Activated CD4-positive, alpha-beta T cell treated with anti-CD3 and anti-CD28 coated beads, Interleukin-2, amount 50 U/mL, for 24 hours (primary cell): ENCODE measurements at regions not wholly inside any gene's neighbourhood (a gene's known extent, or its start where the extent isn't known, plus 50 kb on each side); places are given as distances from the start of the nearest gene placed in this dataset.

Experiments used
- DNase-seq, 2 donors: peaks; one replicate each; pipeline ENCODE4 v3.0.0-alpha.2; 2020; ENCODE audit warnings: low read depth in 1 of 2, low spot score in 1 of 2

DNA sequence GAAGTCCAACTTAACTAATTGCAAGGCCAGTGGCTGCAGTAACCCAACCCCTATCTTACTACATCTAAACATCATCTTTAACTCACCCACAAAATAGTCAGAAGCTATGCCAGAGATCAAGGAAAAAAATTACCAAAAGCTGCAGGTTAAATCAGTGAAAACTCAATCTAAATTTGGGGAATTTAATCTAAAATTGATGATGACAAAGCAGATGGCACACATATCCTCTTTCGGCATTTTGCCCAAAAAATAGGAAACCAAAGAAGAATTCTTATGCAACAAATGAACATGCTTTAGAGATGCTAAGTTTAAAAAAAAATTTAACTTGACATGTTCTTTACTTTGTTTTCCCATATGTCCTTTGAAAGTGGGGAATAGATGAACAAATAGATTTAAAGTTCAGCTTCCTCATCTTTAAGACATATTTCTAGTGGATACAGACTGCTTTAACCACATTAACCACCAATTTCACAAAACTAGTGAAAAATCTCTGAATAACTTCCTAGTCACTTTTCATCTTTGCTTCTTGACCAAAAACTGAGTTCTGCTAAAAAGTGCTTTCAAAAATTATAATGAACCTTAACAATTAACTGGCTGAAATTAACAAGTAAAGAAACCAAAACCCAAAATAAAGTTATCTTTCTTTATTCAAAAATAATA is 74.3 kb upstream of the CCDC150 start:
- no peak for DNase-seq

DNA sequence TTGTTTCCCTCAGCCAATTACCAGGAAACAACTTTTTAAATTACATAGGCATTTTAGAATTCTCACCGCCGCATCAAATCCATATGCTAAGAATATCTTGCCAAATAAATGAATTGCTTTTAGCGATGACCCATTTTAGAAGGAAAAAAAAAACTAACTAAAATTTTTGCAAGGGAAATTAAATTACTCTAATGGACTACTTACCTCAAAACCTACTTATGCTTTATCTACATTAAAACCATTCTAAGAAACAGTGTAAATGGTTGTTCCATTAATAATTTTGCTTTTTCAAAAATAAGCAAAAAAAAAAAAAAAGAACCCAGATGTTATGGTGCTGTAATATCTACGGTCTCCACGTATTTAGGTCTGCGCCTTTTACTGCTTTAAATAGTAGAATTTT is 73.5 kb upstream of the CCDC150 start:
- DNase-seq: no peak

DNA sequence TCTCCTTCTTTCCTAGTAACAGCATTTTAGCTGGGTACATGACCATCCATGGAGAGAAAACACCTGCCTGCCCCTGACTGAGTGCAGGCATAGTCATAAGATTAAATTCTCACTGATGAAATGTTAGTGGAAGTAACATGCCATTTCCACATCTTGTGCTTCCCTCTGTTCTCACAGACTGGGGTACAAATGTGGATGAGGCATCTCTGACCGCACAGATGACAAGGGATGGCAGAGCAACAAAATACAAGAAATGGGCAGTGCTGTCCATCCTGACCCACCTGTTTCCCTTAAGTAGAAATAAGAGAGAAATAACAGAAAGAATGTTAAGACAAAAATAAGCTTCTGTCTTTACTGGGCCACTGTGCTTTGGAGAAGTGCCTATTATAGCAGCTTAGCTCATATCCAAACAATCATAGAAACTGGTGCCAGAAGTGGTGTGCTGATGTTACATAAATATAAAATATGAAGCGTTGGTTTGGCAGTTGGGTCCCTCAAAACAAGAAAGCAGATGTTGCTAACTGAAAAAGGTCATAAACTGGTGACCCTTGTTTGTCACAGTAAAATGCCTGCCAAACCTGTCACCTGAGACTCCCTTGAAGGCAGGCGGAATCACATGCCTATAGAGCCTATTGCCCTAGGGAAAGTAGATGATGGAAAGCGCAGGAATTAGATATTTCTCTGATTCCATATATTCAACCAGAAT is 72.4 kb upstream of the CCDC150 start:
- no peak for DNase-seq

DNA sequence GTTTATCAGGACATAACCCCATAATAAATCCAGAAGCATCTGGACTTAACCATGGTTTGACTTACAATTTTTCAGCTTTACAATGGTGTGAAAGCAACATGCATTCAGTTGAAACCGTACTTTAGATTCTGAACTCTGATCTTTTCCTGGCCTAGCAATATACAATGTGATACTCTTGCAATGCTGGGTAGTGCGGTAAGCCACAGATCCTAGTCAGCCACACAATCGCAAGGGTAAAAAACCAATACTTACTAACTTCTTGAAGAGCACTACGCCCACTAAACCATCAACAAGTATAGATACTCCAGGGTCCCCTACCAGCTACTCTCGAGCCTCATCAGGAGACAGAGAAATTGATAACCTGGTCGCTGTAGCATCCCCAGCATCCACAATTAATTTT is 71.0 kb upstream of the CCDC150 start:
- DNase-seq: no peak

DNA sequence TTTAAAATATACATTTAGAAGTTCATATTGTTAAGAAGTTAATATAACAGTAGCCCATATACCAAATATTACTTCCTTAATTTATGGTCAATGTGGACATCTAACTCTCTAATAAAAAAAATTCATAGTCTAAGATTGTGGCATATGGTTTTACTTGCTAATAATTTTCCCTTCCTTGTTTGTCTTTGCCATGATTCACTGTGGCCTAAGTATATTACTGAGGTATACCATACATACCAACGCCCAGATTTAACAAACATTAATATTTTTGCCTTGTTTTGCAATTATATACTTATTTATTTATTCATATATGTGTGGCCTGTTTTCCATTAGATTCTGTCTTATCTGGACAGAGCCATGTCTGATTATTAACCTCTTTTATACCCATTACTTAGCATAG is 54.6 kb upstream of the CCDC150 start:
- no peak for DNase-seq

DNA sequence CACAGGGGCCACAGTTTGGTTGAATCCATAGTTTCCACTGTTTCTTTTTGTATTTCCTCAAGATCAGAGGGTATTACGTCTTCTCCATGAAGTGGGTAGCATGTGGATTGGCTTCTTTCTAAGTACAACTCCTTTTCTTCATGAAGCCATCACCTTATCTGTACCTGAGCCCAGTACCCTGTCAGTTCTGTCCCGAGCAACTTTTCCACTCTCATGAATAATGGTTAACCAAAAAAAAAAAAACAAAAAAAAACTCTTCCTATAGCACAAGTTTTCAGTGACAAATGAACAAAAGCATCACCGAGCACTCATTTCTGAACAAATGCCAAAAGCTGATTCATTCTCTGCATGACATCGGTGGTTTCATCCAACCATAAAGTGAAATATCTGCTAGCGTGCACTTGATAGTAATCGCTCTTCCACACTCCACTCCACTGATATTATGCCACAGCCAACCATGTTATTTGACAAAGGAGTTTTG is 53.0 kb upstream of the CCDC150 start:
- no peak for DNase-seq

DNA sequence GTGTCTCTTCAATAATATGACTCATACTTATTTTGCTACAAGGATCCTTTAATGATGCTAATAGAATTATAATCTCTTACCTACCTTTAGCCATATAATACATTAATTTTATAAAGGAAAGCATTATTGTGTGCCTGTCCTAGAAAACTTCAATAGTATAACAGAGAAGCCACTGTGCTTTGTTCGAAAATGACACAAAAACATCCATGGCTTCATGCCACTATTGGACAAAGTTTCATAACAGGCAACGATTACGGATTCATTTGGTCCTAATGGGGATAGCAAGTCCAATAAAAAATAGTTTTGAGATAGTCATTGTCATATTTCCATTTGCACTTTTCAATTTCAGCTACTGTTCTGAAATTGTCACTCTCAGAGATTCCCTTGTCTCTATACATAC is 52.5 kb upstream of the CCDC150 start:
- DNase-seq: no peak

DNA sequence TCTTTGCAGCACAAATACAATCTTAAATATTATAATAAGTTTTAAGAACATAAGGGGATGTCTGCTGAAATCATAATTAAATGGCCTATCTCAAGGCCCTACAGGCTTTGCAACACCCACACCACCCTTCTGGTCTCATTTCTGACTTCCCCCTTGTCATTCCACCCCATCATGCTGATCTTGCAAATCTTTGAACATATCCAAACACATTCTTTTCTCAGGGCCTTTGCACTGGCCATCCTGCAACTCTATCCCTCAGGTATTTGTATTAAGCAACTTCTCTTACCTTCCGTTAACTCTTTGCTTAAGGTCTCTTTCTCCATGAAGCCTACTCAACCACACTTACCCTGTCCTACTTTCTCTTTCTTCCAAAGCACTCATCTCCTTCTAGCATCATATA is 51.8 kb upstream of the CCDC150 start:
- DNase-seq: no peak

DNA sequence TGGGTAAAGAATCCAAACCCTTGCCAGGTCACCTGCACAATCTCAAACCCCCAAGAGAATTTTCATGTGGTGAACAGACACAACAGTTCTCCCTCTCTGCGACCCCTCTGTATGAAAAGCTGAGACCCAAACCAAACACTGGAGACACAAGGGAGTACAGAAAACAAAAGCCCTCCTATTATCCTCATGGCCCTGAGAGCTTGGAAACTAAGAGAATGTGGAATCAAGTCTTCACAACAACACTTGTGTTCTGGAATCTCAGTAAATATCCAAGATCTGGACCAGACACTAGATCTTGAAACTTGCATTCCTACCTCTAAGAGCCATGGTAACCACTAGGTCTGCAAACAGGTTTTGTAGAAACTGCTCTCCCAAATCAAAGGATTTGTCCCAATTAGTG is 50.1 kb upstream of the CCDC150 start:
- no peak for DNase-seq
